B cell (primary cell): ENCODE measurements at regions not wholly inside any gene's neighbourhood (a gene's known extent, or its start where the extent isn't known, plus 50 kb on each side); places are given as distances from the start of the nearest gene placed in this dataset.

ENCODE experiments used
- ATAC-seq: fragments of 200-7000 bp; cut with Tn5 transposase; one replicate; pipeline ENCODE4 v1.10.0; 2021; ENCODE audit warnings: low read depth, mild to moderate bottlenecking, moderate number of reproducible peaks, moderate library complexity
- CTCF ChIA-PET: fragments of 350-600 bp; sonication (Branson Sonifier 250); formaldehyde crosslinking; loops from one replicate; lab custom pipeline; 2021; ENCODE audit warnings: antibody characterized with exemption, inconsistent platforms; lab: Charles Lee
- POLR2A ChIA-PET: fragments of 350-600 bp; sonication (Branson Sonifier 250); formaldehyde crosslinking; loops from one replicate; lab custom pipeline; 2021; ENCODE audit warnings: antibody characterized with exemption; lab: Charles Lee
- DNase-seq: peaks from one replicate; pipeline ENCODE4 v3.0.0; 2013
- H2AFZ ChIP-seq: 2 replicates; pipeline ENCODE4 v1.6.1; 2012; ENCODE audit warnings: mild to moderate bottlenecking, low read depth, low read length; ENCODE audit not compliant: insufficient read depth, poor library complexity, severe bottlenecking
- H3K27ac ChIP-seq, 2 donors: 1 replicate in 1 of 2; 2 replicates in 1 of 2; pipeline ENCODE4 v1.5.1; 2012 to 2013; ENCODE audit warnings: low read length in 2 of 2, mild to moderate bottlenecking in 2 of 2, moderate library complexity in 1 of 2
- H3K27me3 ChIP-seq, 4 experiments: fragments of 200-600 bp in 1 of 4; sonication (generic) in 1 of 4; replicated peaks in 1 of 4; 1 replicate in 2 of 4; 2 replicates in 2 of 4; pipeline versions ENCODE4 v1.6.1 to v1.7.0; 2013 to 2016; ENCODE audit warnings: low read length in 3 of 4, mild to moderate bottlenecking in 2 of 4, mixed read lengths in 1 of 4, moderate library complexity in 1 of 4; ENCODE audit not compliant: insufficient read depth in 4 of 4, control insufficient read depth in 3 of 4; ENCODE audit errors: control extremely low read depth in 1 of 4
- H3K36me3 ChIP-seq, 2 experiments: replicated peaks in 1 of 2; 1 replicate in 1 of 2; 2 replicates in 1 of 2; pipeline versions ENCODE4 v1.6.1 to v1.7.1; 2013; ENCODE audit warnings: low read length in 1 of 2; ENCODE audit not compliant: insufficient read depth in 2 of 2, control insufficient read depth in 1 of 2; ENCODE audit errors: control extremely low read depth in 1 of 2, extremely low read depth in 1 of 2
- H3K4me1 ChIP-seq, 2 donors: fragments of 200-600 bp in 1 of 2; sonication (generic) in 1 of 2; 1 replicate in 1 of 2; 2 replicates in 1 of 2; pipeline versions ENCODE4 v1.5.1 to v1.6.1; 2013 to 2017; ENCODE audit warnings: low read length in 2 of 2; ENCODE audit not compliant: control insufficient read depth in 2 of 2, insufficient read depth in 2 of 2
- H3K4me2 ChIP-seq: replicated peaks from 2 replicates; pipeline ENCODE3; 2012; ENCODE audit warnings: mild to moderate bottlenecking, low read depth, low read length; ENCODE audit not compliant: poor library complexity, severe bottlenecking
- H3K4me3 ChIP-seq, 5 experiments: fragments of 200-600 bp in 1 of 5; sonication (generic) in 1 of 5; 1 replicate in 3 of 5; 2 replicates in 2 of 5; pipeline versions ENCODE4 v1.5.1 to v1.7.0; 2011 to 2016; ENCODE audit warnings: low read length in 4 of 5, mild to moderate bottlenecking in 4 of 5, low read depth in 2 of 5, control low read depth in 1 of 5, moderate library complexity in 1 of 5; ENCODE audit not compliant: insufficient read depth in 1 of 5; ENCODE audit errors: control extremely low read depth in 1 of 5, extremely low read depth in 1 of 5
- H3K79me2 ChIP-seq: fragments of 200-600 bp; sonication (generic); one replicate; pipeline ENCODE4 v1.6.0; 2016; ENCODE audit warnings: low read length; ENCODE audit not compliant: control insufficient read depth, insufficient read depth
- H3K9ac ChIP-seq: fragments of 200-600 bp; sonication (generic); 2 replicates; pipeline ENCODE4 v1.6.1; 2017; ENCODE audit warnings: mild to moderate bottlenecking, low read length, moderate library complexity
- H3K9me3 ChIP-seq, 3 donors: one replicate each; pipeline versions ENCODE4 v1.6.1 to v1.7.1; 2013; ENCODE audit warnings: low read length in 2 of 3; ENCODE audit not compliant: control insufficient read depth in 2 of 3, insufficient read depth in 1 of 3; ENCODE audit errors: control extremely low read depth in 1 of 3
- H4K20me1 ChIP-seq: 2 replicates; pipeline ENCODE4 v1.6.0; 2012; ENCODE audit warnings: mild to moderate bottlenecking, low read length; ENCODE audit not compliant: insufficient read depth, control insufficient read depth, poor library complexity, severe bottlenecking
- H3K27ac Mint-ChIP-seq: one replicate; pipeline ENCODE4 v1.8.0; 2021; ENCODE audit warnings: mixed read lengths
- H3K27me3 Mint-ChIP-seq: one replicate; pipeline ENCODE4 v1.8.0; 2021; ENCODE audit warnings: mixed read lengths
- H3K4me1 Mint-ChIP-seq: one replicate; pipeline ENCODE4 v1.8.0; 2021; ENCODE audit warnings: mixed read lengths
- H3K4me3 Mint-ChIP-seq: one replicate; pipeline ENCODE4 v1.8.0; 2021; ENCODE audit warnings: mixed read lengths
- H3K9me3 Mint-ChIP-seq: one replicate; pipeline ENCODE4 v1.8.0; 2022; ENCODE audit warnings: mixed read lengths; ENCODE audit not compliant: insufficient read depth
- CTCF ChIP-seq: fragments of 200-600 bp; IDR thresholded peaks from one replicate; pipeline ENCODE4 v1.8.0; 2022; ENCODE audit warnings: antibody characterized with exemption, mild to moderate bottlenecking
- EZH2 ChIP-seq: IDR thresholded peaks from 2 replicates; pipeline ENCODE4 v1.6.1; 2012; ENCODE audit warnings: borderline replicate concordance, low read depth, mild to moderate bottlenecking, moderate library complexity, low read length; ENCODE audit not compliant: insufficient read depth, poor library complexity, severe bottlenecking
- WGBS: methylation state at CpG from one replicate; pipeline ENCODE4 v1.1.5; 2013; ENCODE audit warnings: missing lambda C conversion rate; ENCODE audit not compliant: insufficient coverage; 5-methylcytosine and 5-hydroxymethylcytosine counted together
- intact Hi-C: fragments of 100-400 bp; cut with micrococcal nuclease; formaldehyde crosslinking; loops from one replicate; pipeline ENCODE4 v1.10.0; 2022

- H3K9me3 ChIP-seq = peaks cover 0 to 9% (median 8%) of the 10 kb centered on the region in 3 donors
- H3K27ac ChIP-seq = no peak overlapping the region
- no peaks in the 10 kb centered on the region for H3K27me3 ChIP-seq
- no peaks in the 10 kb centered on the region for H3K4me1 ChIP-seq
- no peaks in the 10 kb centered on the region for H3K79me2 ChIP-seq
- TF ChIP-seq CTCF (no peak), EZH2 (no peak)
- DNase-seq (no peak), ATAC-seq (no peak)
- Mint-ChIP-seq H3K27me3 (no peaks in the 10 kb centered on the region), H3K9me3 (no peaks in the 10 kb centered on the region), H3K4me1 (no peaks in the 10 kb centered on the region), H3K4me3 (no peak overlapping the region), H3K27ac (no peak overlapping the region)
- H3K4me2 ChIP-seq = no peak overlapping the region
- no peak overlapping the region for H3K9ac ChIP-seq
- ChIA-PET POLR2A (interaction anchor here (0.7 kb wide), 1 partner anchor 13 kb away, joined by 4 read pairs; no protein-coding TSS in a partner anchor), CTCF (no interaction called here)
- 80% methylated on average over 2 of the region's 2 CpGs for WGBS
- no peak overlapping the region for H3K4me3 ChIP-seq
- no peaks in the 10 kb centered on the region for H4K20me1 ChIP-seq
- intact Hi-C loops = no loop called here
- H2AFZ ChIP-seq = no peak overlapping the region
- H3K36me3 ChIP-seq = no peaks in the 10 kb centered on the region
These were observed 117.0 kb downstream of the ADAM29 start for GRCh38 chr4:175034986-175035705.

GRCh38 chr4:175035905-175036304 lies 117.7 kb downstream of the ADAM29 start:
- POLR2A ChIA-PET = no interaction called here
- 77% methylated on average over 2 of the region's 2 CpGs for WGBS
- Mint-ChIP-seq H3K9me3 (no peaks in the 10 kb centered on the region), H3K27me3 (no peaks in the 10 kb centered on the region), H3K4me1 (no peaks in the 10 kb centered on the region), H3K27ac (no peak overlapping the region), H3K4me3 (no peak overlapping the region)
- DNase-seq = no peak
- Histone ChIP-seq H3K79me2 (no peaks in the 10 kb centered on the region), H3K4me1 (no peaks in the 10 kb centered on the region), H3K36me3 (no peaks in the 10 kb centered on the region), H3K27ac (no peak overlapping the region), H2AFZ (no peak overlapping the region), H3K9ac (no peak overlapping the region), H3K4me2 (no peak overlapping the region), H4K20me1 (no peaks in the 10 kb centered on the region), H3K27me3 (no peaks in the 10 kb centered on the region), H3K9me3 (peaks cover 0 to 9% (median 8%) of the 10 kb centered on the region in 3 donors), H3K4me3 (no peak overlapping the region)
- no peak for ATAC-seq
- CTCF ChIA-PET = no interaction called here
- TF ChIP-seq EZH2 = no peak
- TF ChIP-seq CTCF = no peak
- intact Hi-C loops = no loop called here
